ENCODE measurements at regions not wholly inside any gene's neighbourhood (a gene's known extent, or its start where the extent isn't known, plus 50 kb on each side); places are given as distances from the start of the nearest gene placed in this dataset.

GRCh38 chr1:8182034-8182761 is 135.7 kb upstream of the SLC45A1 start:
- no peak for DNase-seq (ENCODE audit: insufficient read length, low spot score)
- TF ChIP-seq POLR2A (IDR thresholded peaks at IDR 0.05; ENCODE audit: low read depth, low read length): no peak
- FAIRE-seq: peak; percentile 92

- DNase-seq (ENCODE audit: insufficient read length, low spot score) (no peak), FAIRE-seq (no peak)
- no peak for TF ChIP-seq POLR2A (IDR thresholded peaks at IDR 0.05; ENCODE audit: low read depth, low read length)
Measured at GRCh38 chr1:8179132-8179793, 138.7 kb upstream of the SLC45A1 start.

- DNase-seq (ENCODE audit: insufficient read length, low spot score) (no peak), FAIRE-seq (no peak)
- no peak for TF ChIP-seq POLR2A (IDR thresholded peaks at IDR 0.05; ENCODE audit: low read depth, low read length)
Measured at GRCh38 chr1:8176279-8176678, 141.6 kb upstream of the SLC45A1 start.

- DNase-seq (ENCODE audit: insufficient read length, low spot score): no peak
- TF ChIP-seq POLR2A (IDR thresholded peaks at IDR 0.05; ENCODE audit: low read depth, low read length): no peak
- no peak for FAIRE-seq
Measured at GRCh38 chr1:8174807-8175206, 143.1 kb upstream of the SLC45A1 start.

GRCh38 chr1:8171751-8172464 is 145.8 kb upstream of the ERRFI1 start:
- no peak for DNase-seq (ENCODE audit: insufficient read length, low spot score)
- TF ChIP-seq POLR2A (IDR thresholded peaks at IDR 0.05; ENCODE audit: low read depth, low read length): no peak
- FAIRE-seq: no peak

GRCh38 chr1:8170059-8170835 is 144.1 kb upstream of the ERRFI1 start:
- FAIRE-seq (no peak), DNase-seq (ENCODE audit: insufficient read length, low spot score) (no peak)
- no peak for TF ChIP-seq POLR2A (IDR thresholded peaks at IDR 0.05; ENCODE audit: low read depth, low read length)

GRCh38 chr1:8169364-8170058 is 143.4 kb upstream of the ERRFI1 start:
- DNase-seq (ENCODE audit: insufficient read length, low spot score): no peak
- no peak for TF ChIP-seq POLR2A (IDR thresholded peaks at IDR 0.05; ENCODE audit: low read depth, low read length)
- no peak for FAIRE-seq

- FAIRE-seq: no peak
- DNase-seq (ENCODE audit: insufficient read length, low spot score): no peak
- no peak for TF ChIP-seq POLR2A (IDR thresholded peaks at IDR 0.05; ENCODE audit: low read depth, low read length)
Measured at GRCh38 chr1:8167936-8168335, 141.8 kb upstream of the ERRFI1 start.

GRCh38 chr1:8166406-8166805 is 140.3 kb upstream of the ERRFI1 start:
- no peak for DNase-seq (ENCODE audit: insufficient read length, low spot score)
- no peak for FAIRE-seq
- TF ChIP-seq POLR2A (IDR thresholded peaks at IDR 0.05; ENCODE audit: low read depth, low read length): no peak

GRCh38 chr1:8165595-8166360 is 139.7 kb upstream of the ERRFI1 start:
- no peak for DNase-seq (ENCODE audit: insufficient read length, low spot score)
- TF ChIP-seq POLR2A (IDR thresholded peaks at IDR 0.05; ENCODE audit: low read depth, low read length): no peak
- FAIRE-seq: no peak

GRCh38 chr1:8164670-8165069 is 138.6 kb upstream of the ERRFI1 start:
- FAIRE-seq: no peak
- no peak for DNase-seq (ENCODE audit: insufficient read length, low spot score)
- no peak for TF ChIP-seq POLR2A (IDR thresholded peaks at IDR 0.05; ENCODE audit: low read depth, low read length)

GRCh38 chr1:8163039-8163438 is 136.9 kb upstream of the ERRFI1 start:
- DNase-seq (ENCODE audit: insufficient read length, low spot score) (no peak), FAIRE-seq (no peak)
- no peak for TF ChIP-seq POLR2A (IDR thresholded peaks at IDR 0.05; ENCODE audit: low read depth, low read length)

- no peak for FAIRE-seq
- no peak for DNase-seq (ENCODE audit: insufficient read length, low spot score)
- TF ChIP-seq POLR2A (IDR thresholded peaks at IDR 0.05; ENCODE audit: low read depth, low read length): no peak
Measured at GRCh38 chr1:8162168-8162567, 136.1 kb upstream of the ERRFI1 start.
